ENCODE measurements at regions not wholly inside any gene's neighbourhood (a gene's known extent, or its start where the extent isn't known, plus 50 kb on each side); places are given as distances from the start of the nearest gene placed in this dataset.

- no peak overlapping the region for H3K4me2 ChIP-seq
- no peaks in the 10 kb centered on the region for H3K27me3 ChIP-seq (ENCODE audit: insufficient read depth, low read depth)
- no peaks in the 10 kb centered on the region for H3K79me2 ChIP-seq (ENCODE audit: low read depth)
- no peaks in the 10 kb centered on the region for H3K36me3 ChIP-seq (ENCODE audit: low read depth)
- no TSS peak for BruUV-seq (replicated peaks)
- no peak overlapping the region for H3K27ac ChIP-seq
- no peaks in the 10 kb centered on the region for H3K9me3 ChIP-seq (ENCODE audit: insufficient read depth, low read depth)
- H2AFZ ChIP-seq: no peak overlapping the region
- no peaks in the 10 kb centered on the region for H4K20me1 ChIP-seq (ENCODE audit: insufficient read depth)
- POLR2A ChIA-PET (ENCODE audit: unreplicated experiment): no interaction called here
- peak in 1 of 2 experiments; percentile 71 for DNase-seq
- TF ChIP-seq EZH2 (IDR thresholded peaks at IDR 0.05; ENCODE audit: low read depth) (no peak), CTCF (conservative IDR thresholded peaks at IDR 0.05) (no peak)
- H3K4me3 ChIP-seq: no peak overlapping the region
- CTCF ChIA-PET: no interaction called here
- peaks cover 11% of the 10 kb centered on the region; the same call in 1 of the 2 replicates for H3F3A ChIP-seq (ENCODE audit: insufficient read depth, low read depth)
- intact Hi-C loops (cut with micrococcal nuclease; ENCODE audit: unreplicated experiment): no loop called here
- H3K9me2 ChIP-seq (ENCODE audit: insufficient read depth): no peaks in the 10 kb centered on the region
- H3K4me1 ChIP-seq (replicated peaks; ENCODE audit: insufficient read depth): peaks cover 25% of the 10 kb centered on the region
Observed at GRCh38 chr20:40493549-40493948, 195.5 kb downstream of the MAFB start.

GRCh38 chr20:40493071-40493470, 196.0 kb downstream of the MAFB start:
- DNase-seq: peak in 1 of 2 experiments; percentile 52

GRCh38 chr20:40491009-40491590, 197.9 kb downstream of the MAFB start:
- BruUV-seq (replicated peaks): no TSS peak
- Histone ChIP-seq H3K79me2 (ENCODE audit: low read depth) (no peaks in the 10 kb centered on the region), H2AFZ (no peak overlapping the region), H3K4me1 (replicated peaks; ENCODE audit: insufficient read depth) (peaks cover 17% of the 10 kb centered on the region; the same call in 1 of the 2 replicates), H3F3A (ENCODE audit: insufficient read depth, low read depth) (peaks cover 5% of the 10 kb centered on the region; the same call in 1 of the 2 replicates), H3K9me3 (ENCODE audit: insufficient read depth, low read depth) (no peaks in the 10 kb centered on the region), H3K27me3 (ENCODE audit: insufficient read depth, low read depth) (no peaks in the 10 kb centered on the region), H3K4me3 (no peak overlapping the region), H4K20me1 (ENCODE audit: insufficient read depth) (no peaks in the 10 kb centered on the region), H3K9me2 (ENCODE audit: insufficient read depth) (no peaks in the 10 kb centered on the region), H3K36me3 (ENCODE audit: low read depth) (no peaks in the 10 kb centered on the region), H3K4me2 (no peak overlapping the region), H3K27ac (no peak overlapping the region)
- intact Hi-C loops (cut with micrococcal nuclease; ENCODE audit: unreplicated experiment): no loop called here
- ChIA-PET CTCF (no interaction called here), POLR2A (ENCODE audit: unreplicated experiment) (no interaction called here)
- no peak for DNase-seq
- TF ChIP-seq CTCF (conservative IDR thresholded peaks at IDR 0.05): no peak
- no peak for TF ChIP-seq EZH2 (IDR thresholded peaks at IDR 0.05; ENCODE audit: low read depth)

More at GRCh38 chr20:40493071-40493470, 196.0 kb downstream of the MAFB start:
- CTCF ChIA-PET: no interaction called here
- H3K36me3 ChIP-seq (ENCODE audit: low read depth): no peaks in the 10 kb centered on the region
- no peaks in the 10 kb centered on the region for H3K9me3 ChIP-seq (ENCODE audit: insufficient read depth, low read depth)
- H3K9me2 ChIP-seq (ENCODE audit: insufficient read depth): no peaks in the 10 kb centered on the region
- H3K4me3 ChIP-seq: no peak overlapping the region
- no peak overlapping the region for H3K4me2 ChIP-seq
- H4K20me1 ChIP-seq (ENCODE audit: insufficient read depth): no peaks in the 10 kb centered on the region
- no peak overlapping the region for H3K27ac ChIP-seq
- no peaks in the 10 kb centered on the region for H3K27me3 ChIP-seq (ENCODE audit: insufficient read depth, low read depth)
- no TSS peak for BruUV-seq (replicated peaks)
- POLR2A ChIA-PET (ENCODE audit: unreplicated experiment): no interaction called here
- H3K4me1 ChIP-seq (replicated peaks; ENCODE audit: insufficient read depth): peaks cover 20% of the 10 kb centered on the region
- H3K79me2 ChIP-seq (ENCODE audit: low read depth): no peaks in the 10 kb centered on the region
- no peak for TF ChIP-seq CTCF (conservative IDR thresholded peaks at IDR 0.05)
- no peak for TF ChIP-seq EZH2 (IDR thresholded peaks at IDR 0.05; ENCODE audit: low read depth)
- H2AFZ ChIP-seq: no peak overlapping the region
- H3F3A ChIP-seq (ENCODE audit: insufficient read depth, low read depth): peaks cover 8% of the 10 kb centered on the region; the same call in 1 of the 2 replicates
- intact Hi-C loops (cut with micrococcal nuclease; ENCODE audit: unreplicated experiment): no loop called here
